Effector CD4-positive, alpha-beta T cell (primary cell): ENCODE measurements at regions not wholly inside any gene's neighbourhood (a gene's known extent, or its start where the extent isn't known, plus 50 kb on each side); places are given as distances from the start of the nearest gene placed in this dataset.

Experiments
- DNase-seq: peaks from one replicate; pipeline ENCODE4 v3.0.0-alpha.2; 2020

- DNase-seq, result no peak
Observed at GRCh38 chr6:21893793-21894192, 300.2 kb downstream of the SOX4 start.

GRCh38 chr6:21895555-21895954, 302.0 kb downstream of the SOX4 start:
- DNase-seq, result no peak

- DNase-seq, result no peak
Observed at GRCh38 chr6:21898107-21898796, 304.7 kb downstream of the SOX4 start.

- no peak for DNase-seq
Observed at GRCh38 chr6:21899708-21900107, 306.2 kb downstream of the SOX4 start.

- DNase-seq, result no peak
Observed at GRCh38 chr6:21900730-21901129, 307.2 kb downstream of the SOX4 start.

GRCh38 chr6:21902628-21903169, 309.1 kb downstream of the SOX4 start:
- no peak for DNase-seq

- no peak for DNase-seq
Observed at GRCh38 chr6:21905531-21905930, 312.0 kb downstream of the SOX4 start.

GRCh38 chr6:21906826-21907225, 313.3 kb downstream of the SOX4 start:
- no peak for DNase-seq

GRCh38 chr6:21907291-21907690, 313.7 kb downstream of the SOX4 start:
- no peak for DNase-seq

GRCh38 chr6:21908161-21908848, 314.8 kb downstream of the SOX4 start:
- no peak for DNase-seq

- DNase-seq, result no peak
Observed at GRCh38 chr6:21909321-21909720, 315.8 kb downstream of the SOX4 start.

- no peak for DNase-seq
Observed at GRCh38 chr6:21911208-21911607, 317.7 kb downstream of the SOX4 start.

- no peak for DNase-seq
Observed at GRCh38 chr6:21912151-21912832, 318.7 kb downstream of the SOX4 start.

GRCh38 chr6:21914121-21914973, 320.8 kb downstream of the SOX4 start:
- no peak for DNase-seq

- no peak for DNase-seq
Observed at GRCh38 chr6:21915707-21916260, 322.2 kb downstream of the SOX4 start.

GRCh38 chr6:21918041-21918440, 324.5 kb downstream of the SOX4 start:
- no peak for DNase-seq

GRCh38 chr6:21918666-21919065, 325.1 kb downstream of the SOX4 start:
- no peak for DNase-seq

- no peak for DNase-seq
Observed at GRCh38 chr6:21922086-21922485, 328.5 kb downstream of the SOX4 start.

GRCh38 chr6:21924002-21924401, 330.5 kb downstream of the SOX4 start:
- DNase-seq, result no peak

- DNase-seq, result no peak
Observed at GRCh38 chr6:21928827-21929226, 335.3 kb downstream of the SOX4 start.

- DNase-seq, result no peak
Observed at GRCh38 chr6:21931641-21932335, 338.2 kb downstream of the SOX4 start.

- DNase-seq, result no peak
Observed at GRCh38 chr6:21933351-21933750, 339.8 kb downstream of the SOX4 start.
